Ishikawa (cell line): ENCODE measurements at regions not wholly inside any gene's neighbourhood (a gene's known extent, or its start where the extent isn't known, plus 50 kb on each side); places are given as distances from the start of the nearest gene placed in this dataset.

ENCODE experiments used
- EGR1 ChIP-seq: IDR thresholded peaks from 2 replicates; pipeline ENCODE4 v1.6.1; 2012
- ZBTB7A ChIP-seq: IDR thresholded peaks from 2 replicates; pipeline ENCODE4 v1.6.1; 2012; ENCODE audit warnings: low read depth
- TF ChIP-seq, protein P1 (sequence below): IDR thresholded peaks from 2 replicates; pipeline ENCODE4 v1.6.1; 2012

DNA sequence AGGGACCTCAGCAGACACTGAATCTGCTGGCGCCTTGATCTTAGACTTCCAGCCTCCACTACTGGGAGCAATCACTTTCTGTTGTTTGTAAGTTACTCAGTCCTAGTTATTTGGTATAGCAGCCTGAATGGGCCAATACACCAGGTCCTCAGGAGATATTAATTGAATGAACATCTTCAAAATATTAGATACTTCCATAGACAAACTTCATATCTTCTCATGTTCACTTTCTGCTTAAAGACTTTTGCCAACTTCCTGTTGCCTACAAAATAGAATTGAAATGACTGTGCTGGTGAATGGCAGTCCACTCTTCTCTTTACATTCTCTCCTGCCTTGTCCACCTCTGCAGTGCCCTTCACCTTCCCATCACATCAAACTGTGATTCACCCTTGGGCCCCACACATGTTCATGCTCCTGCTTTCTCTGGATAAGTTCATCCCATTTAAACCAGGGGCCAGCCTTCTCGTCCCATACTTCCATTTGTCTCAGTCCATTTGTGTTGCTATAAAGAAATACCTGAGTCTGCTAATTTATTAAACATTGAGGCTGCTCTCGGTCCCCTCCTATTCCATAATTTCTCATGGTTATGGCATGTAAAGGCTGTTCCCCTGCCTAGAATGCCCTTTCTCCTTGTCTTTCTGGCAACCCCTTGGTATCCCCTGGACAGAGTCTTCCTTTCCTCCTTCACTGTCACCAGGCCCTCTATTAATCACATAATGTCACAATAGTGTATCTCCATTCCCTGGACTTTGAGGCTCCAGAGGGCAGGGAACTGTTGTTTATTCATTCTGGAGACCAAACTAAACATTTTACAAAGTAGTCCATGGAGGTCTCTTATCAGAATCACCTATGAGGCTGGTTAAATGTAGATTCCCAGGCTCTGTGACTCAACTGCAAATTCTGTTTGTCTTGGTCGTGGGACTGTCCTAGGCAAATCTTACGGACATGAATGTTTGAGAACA is 148.3 kb upstream of the TMEM170B start:
- TF ChIP-seq, protein P1, sequence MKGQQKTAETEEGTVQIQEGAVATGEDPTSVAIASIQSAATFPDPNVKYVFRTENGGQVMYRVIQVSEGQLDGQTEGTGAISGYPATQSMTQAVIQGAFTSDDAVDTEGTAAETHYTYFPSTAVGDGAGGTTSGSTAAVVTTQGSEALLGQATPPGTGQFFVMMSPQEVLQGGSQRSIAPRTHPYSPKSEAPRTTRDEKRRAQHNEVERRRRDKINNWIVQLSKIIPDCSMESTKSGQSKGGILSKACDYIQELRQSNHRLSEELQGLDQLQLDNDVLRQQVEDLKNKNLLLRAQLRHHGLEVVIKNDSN: no peak
- TF ChIP-seq ZBTB7A (no peak), EGR1 (no peak)
